Fibroblast of villous mesenchyme (primary cell): ENCODE measurements at regions not wholly inside any gene's neighbourhood (a gene's known extent, or its start where the extent isn't known, plus 50 kb on each side); places are given as distances from the start of the nearest gene placed in this dataset.
A peak's percentile ranks its signal among the peaks of the same experiment; 100 is the strongest.

ENCODE experiments used
- DNase-seq: peaks from one replicate; pipeline ENCODE4 v3.0.0-alpha.2; 2010; ENCODE audit warnings: low read depth
- H3K4me3 ChIP-seq: 2 replicates; pipeline ENCODE4 v1.5.1; 2011; ENCODE audit warnings: low read depth, mild to moderate bottlenecking, low read length
- CTCF ChIP-seq: IDR thresholded peaks from 2 replicates; pipeline ENCODE4 v1.5.1; 2012; ENCODE audit warnings: low read depth, mild to moderate bottlenecking, low read length; ENCODE audit not compliant: insufficient read depth

GRCh38 chr13:40023595-40024203, 368.2 kb downstream of the COG6 start:
- H3K4me3 ChIP-seq = no peak overlapping the region
- no peak for TF ChIP-seq CTCF
- DNase-seq = peak; percentile 29

DNA sequence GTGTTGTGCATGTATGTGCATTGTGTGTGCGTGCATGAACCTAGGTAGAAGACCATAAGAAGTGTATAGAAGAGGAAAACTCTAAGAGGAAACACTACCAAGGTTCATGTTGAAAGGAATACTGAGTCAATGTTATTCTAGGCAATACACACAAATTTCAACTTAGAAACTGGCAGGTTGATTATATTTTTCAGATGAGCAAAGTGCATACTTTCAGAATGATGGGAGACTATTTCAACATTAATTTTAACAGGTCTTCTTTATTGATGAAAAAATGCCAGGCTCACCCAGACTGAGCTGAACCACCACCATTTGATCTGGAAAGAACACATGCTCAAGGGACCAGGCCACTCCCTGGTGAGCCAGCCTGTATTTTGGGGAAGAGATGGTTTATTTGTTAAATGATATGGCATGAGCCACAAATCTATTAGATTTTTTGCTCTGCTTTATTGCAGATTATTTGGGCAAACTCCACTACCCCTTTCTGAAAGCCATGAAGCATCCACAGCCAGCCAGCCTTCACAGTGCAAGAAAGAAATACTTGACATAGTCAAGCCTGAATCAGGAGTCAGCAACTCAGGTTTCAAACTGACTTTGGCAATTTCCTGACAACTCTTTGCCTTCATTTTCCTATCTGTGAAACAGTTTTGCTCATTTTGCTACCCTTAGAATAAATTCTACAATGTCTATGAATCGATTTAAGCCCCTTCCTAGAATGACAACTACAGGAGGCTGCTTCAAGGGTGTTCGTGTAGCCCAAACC, 368.9 kb downstream of the COG6 start:
- TF ChIP-seq CTCF = no peak
- DNase-seq = no peak
- no peak overlapping the region for H3K4me3 ChIP-seq

DNA sequence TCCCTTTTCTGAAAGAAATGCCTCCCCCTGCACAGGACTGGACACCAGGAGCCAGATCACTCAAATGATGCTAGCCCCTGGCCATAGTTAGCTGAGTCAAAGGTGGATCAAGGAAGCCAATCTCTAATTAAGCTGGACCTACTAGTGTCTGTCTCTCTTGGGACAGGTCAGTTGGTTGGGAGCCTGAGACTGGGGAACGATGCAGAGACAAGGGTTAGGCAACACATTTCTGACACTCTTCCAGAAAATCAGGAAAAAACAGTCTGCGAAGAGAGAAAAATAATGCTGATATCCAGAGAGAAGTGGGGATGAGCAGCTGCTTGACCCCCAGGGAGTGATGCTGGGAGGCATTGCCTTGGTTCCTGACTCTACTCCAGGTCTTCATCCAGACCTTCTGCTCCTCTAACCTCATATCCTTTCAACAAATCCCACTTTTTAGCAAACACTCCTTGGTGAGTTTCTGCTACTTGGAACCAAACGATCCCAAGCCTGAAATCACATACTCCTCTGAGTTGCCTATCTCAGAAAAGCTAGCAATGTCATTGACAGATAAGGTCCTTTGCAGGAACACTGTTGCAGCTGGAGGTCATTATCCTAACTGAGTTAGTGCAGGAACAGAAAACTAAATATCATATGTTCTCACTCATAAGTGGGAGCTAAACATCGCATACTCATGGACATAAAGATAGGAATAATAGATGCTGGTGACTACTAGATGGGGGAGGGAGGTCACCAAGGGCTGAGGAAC, 369.7 kb downstream of the COG6 start:
- no peak for DNase-seq
- TF ChIP-seq CTCF = no peak
- no peak overlapping the region for H3K4me3 ChIP-seq

- no peak overlapping the region for H3K4me3 ChIP-seq
- TF ChIP-seq CTCF = no peak
- no peak for DNase-seq
These were observed 370.7 kb downstream of the COG6 start for GRCh38 chr13:40026174-40026585.

DNA sequence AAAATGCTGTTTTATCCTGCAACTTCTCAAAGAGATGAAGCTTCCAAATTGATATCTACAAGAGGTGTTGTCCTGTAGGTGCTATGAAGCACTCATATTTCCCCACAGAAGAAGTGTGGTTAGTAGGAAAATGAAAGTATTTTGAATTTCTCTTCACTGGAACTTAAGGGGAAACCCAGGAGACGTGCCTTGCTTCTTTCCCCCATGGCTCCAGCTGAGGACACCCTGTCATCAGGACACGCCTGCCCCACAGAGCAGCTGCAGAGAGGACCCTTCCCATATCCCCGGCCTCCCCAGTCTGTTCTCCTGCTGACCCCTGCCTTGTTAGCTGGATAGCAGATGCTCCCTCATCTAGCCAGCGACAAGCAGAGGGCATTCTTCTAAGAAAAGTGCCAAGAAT, 371.3 kb downstream of the COG6 start:
- H3K4me3 ChIP-seq = no peak overlapping the region
- no peak for DNase-seq
- TF ChIP-seq CTCF = no peak

DNA sequence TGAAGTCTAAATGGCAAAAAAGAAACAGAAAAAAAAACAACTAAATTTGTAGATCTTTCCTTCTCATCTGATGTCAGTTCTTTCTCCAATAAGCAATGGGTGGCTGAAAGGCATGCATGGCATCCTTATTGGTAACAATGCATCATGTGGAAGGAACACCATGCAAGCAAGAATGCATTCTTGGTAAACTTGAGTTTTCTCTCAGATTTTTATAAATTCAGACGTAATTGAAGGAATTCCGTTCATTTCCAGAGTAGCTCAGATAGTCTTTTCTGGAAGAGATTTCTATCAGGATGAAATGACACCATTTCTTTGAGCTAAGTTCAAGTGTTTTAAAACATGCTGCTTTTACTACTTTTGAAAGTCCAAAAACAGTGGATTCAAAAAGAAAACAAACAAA, 373.0 kb downstream of the COG6 start:
- DNase-seq = peak; percentile 12
- no peak for TF ChIP-seq CTCF
- H3K4me3 ChIP-seq = no peak overlapping the region
